ENCODE measurements at regions not wholly inside any gene's neighbourhood (a gene's known extent, or its start where the extent isn't known, plus 50 kb on each side); places are given as distances from the start of the nearest gene placed in this dataset.

GRCh38 chr10:3484306-3485056 is 300.5 kb downstream of the KLF6 start:
- peak; percentile 81 for DNase-seq (ENCODE audit: low spot score)

DNA sequence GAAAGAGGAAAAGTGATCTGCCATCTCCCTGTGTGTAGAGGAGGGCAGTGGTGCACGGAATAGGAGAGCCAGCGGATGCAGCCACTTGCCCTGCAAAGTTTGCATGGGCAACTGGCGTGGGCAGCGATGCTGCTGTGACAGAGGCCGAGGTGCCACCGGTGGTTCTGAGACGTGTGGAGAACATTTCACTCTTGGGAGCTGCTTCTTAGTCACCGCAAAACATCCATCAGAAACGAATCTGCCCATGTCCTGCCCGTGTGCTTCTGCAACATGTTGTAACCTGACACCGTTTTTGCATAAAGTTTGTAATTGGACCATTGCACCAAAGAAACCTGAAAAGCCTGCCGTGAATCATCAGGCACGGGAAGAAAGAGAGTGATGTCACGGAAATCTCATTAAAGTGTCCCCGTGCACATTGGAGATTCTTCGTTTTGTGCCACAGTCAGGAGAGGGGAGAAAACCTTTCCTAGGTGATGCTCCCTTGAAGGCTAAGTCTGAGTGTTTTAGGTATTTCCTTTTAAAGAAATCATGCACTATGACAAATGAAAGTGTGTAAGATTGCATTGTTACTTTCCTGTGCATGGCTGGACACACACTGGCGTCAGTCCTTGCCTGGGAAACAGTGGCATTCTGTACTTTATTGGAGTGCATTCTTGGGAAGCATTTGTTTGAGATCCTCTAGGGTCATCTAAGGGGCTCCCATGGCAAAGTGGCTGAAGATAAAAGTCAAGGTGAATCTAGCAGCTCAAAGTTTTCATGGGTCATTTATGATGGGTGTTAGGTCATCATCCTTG is 302.6 kb downstream of the KLF6 start:
- DNase-seq (ENCODE audit: low spot score) = peak; percentile 89

- no peak for DNase-seq (ENCODE audit: low spot score)
Observed at GRCh38 chr10:3481496-3481895, 303.5 kb downstream of the KLF6 start.

- DNase-seq (ENCODE audit: low spot score) = no peak
Observed at GRCh38 chr10:3480990-3481315, 304.1 kb downstream of the KLF6 start.

DNA sequence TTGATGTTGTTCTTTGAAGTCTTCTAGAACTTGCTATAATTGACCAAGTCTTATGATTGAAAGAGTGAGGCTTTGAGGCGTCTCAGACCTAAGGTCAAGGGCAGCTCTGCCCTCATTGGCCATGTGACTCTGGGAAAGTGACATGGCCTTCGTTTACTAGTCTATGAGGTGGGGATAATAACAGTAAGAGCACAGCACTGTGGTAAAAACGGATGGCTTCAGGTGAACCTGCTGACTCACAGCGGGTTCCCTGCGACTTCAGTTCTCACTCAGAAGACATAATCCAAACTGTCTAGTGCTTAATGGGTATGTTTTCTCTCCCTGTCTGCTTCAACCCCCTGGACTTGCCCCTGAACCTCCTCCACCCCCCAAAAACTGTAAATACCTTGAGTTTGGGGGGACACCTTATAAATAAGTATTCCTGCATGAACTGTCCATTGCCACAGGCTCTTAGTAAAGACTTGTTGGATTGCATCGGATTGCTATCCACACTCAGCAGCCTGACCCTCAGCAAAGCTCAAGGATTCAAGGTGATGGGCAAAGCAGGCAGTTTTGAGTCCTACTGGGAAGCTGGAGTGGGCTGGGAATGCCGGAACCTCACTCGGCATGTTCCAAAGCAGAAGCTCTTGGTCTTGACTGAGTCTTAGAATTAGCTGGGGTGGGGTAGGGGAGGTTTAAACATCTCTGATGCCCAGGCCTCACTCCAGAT is 304.6 kb downstream of the KLF6 start:
- DNase-seq (ENCODE audit: low spot score) = no peak

DNA sequence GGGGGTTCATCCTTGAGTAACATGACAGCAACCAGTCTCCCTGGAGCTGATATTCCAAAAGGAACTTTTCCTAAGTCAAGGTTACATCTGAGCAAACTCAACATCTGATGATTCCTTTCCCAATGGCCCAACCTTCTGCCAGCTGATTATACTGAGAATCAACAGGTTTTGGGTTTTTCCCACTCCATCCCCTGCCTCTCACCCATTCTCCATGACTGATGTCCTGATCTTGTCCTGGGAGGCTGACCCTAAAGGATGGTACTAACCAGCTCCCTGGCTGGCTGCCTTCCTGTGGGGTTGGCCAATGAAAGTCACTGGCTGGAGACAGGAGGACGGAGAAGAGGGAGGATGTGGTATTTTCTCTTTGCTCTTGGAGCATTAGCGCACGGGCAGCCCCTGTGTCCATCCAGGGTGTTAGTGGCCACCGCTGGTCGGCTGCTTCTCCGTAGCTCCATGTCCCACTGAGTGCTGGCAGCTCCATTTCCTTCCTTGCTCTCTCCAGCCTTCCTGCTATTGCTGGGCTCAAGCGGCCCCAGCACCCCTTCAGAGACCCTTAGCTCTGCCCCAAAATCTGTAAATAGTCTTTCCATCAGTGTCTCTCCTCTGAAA is 306.2 kb upstream of the PITRM1 start:
- no peak for DNase-seq (ENCODE audit: low spot score)

GRCh38 chr10:3478153-3478552 is 305.6 kb upstream of the PITRM1 start:
- DNase-seq (ENCODE audit: low spot score) = no peak

- DNase-seq (ENCODE audit: low spot score) = peak; percentile 24
Observed at GRCh38 chr10:3477683-3478082, 305.1 kb upstream of the PITRM1 start.

GRCh38 chr10:3476640-3477448 is 304.3 kb upstream of the PITRM1 start:
- DNase-seq (ENCODE audit: low spot score) = no peak

DNA sequence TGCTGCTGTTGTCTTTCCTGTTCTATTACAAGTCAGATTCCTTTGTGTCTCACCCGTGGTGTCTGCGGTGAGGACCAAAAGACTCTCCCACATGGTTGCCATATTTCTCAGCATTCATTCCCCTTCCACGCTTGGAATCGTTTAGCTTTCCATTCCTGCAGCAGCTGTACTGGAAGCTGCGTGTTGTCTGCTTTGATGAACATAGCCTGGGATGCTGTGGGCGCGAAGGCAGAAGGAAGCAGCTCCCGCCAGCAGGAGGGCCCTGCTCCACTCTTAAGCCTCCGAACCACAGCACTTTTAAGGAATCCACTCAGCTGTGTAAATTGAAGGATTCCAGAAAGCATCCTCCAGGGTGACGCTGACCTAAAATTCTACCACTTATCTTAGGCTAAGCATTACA is 303.6 kb upstream of the PITRM1 start:
- DNase-seq (ENCODE audit: low spot score) = no peak

DNA sequence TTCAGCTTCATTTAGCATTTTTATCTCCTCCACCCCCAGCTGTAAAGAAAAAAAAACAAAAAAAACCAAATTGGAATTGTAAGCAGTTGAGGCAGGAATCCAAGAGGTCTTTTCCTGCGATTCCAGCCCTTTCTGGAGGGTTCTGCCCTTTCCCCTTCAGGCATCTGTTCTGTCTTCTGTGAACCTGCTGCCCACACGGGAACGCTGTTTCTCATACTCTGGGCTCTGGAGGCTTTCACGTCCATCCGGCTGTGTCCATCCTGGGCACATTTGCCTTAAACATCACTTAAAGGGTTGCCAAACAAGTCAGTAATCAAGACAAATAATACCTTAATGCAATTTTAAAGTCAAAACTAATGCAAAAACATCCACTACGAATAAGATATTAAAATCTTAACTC is 302.8 kb upstream of the PITRM1 start:
- no peak for DNase-seq (ENCODE audit: low spot score)

- no peak for DNase-seq (ENCODE audit: low spot score)
Observed at GRCh38 chr10:3474266-3474665, 301.7 kb upstream of the PITRM1 start.

DNA sequence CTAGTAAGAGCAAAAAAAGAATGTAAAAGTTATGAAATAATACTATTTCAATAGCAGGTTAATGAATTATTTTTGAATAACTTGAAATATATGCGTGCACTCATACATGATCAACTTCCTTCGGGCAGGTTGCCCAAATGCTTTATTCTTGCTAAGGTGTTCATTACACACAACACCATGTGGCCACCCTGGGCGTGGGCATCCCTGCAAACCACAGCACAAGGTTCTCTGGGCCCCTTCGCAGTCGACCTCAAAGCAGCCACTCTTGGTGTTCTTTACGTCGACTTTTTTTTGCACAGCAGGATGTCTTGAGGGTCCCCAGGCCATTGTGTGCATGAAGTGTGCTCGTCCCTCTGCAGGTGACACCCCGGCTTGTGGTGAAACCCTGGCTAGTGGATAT is 300.7 kb upstream of the PITRM1 start:
- no peak for DNase-seq (ENCODE audit: low spot score)

DNA sequence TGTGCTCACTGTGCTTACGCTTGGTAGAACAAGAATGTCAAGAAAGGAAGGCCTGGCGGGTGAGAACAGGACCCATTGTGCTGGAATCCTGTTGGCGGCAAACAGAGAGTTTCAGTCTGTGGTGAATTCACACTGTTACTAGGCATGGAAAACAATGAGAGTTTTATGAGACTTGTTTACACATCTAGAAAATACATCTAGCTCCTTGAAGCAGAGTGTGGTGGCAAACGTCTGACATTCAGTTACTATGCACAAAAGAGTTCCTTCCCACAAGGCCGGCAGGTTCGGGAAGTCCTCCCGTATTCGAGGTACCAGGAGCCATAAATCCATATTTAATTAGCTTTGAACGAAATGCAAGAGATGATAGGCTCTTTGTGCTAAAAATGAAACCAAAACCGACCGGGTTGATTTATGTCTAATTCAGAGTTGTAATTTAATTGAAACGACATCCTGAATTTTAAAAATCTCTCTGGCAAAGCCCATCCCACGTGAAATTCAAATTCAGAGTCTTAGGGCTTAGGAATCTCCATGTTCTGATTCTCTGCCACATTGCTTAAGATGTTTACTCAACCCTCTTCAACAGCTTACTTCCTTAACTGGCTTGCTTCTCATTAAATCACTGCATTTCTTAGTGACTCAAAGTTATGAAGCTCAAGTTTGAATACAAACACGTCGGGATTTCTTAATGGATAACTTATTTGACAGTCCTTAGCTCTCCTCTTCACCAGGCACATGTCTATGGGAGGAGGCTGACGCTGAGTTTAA is 299.9 kb upstream of the PITRM1 start:
- peak; percentile 27 for DNase-seq (ENCODE audit: low spot score)

GRCh38 chr10:3471927-3472286 is 299.3 kb upstream of the PITRM1 start:
- DNase-seq (ENCODE audit: low spot score) = no peak

- DNase-seq (ENCODE audit: low spot score) = no peak
Observed at GRCh38 chr10:3471472-3471871, 298.9 kb upstream of the PITRM1 start.

DNA sequence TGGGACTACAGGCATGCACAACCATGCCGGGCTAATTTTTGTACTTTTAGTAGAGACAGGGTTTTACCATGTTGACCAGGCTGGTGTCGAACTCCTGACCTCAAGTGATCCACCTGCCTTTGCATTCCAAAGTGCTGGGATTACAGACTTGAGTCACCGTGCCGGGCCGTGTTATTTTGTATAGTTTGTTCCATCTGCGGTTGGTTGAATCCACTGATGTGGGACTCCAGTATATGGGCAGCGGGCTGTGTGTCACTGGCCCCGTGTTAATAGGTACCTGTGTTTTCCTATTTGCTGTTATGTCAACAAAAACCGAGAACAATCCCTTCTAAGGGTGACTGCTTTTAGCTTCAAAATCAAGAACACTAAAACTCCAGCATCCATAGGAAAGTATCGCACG is 297.6 kb upstream of the PITRM1 start:
- no peak for DNase-seq (ENCODE audit: low spot score)

GRCh38 chr10:3469639-3470020 is 297.0 kb upstream of the PITRM1 start:
- no peak for DNase-seq (ENCODE audit: low spot score)

- peak; percentile 88 for DNase-seq (ENCODE audit: low spot score)
Observed at GRCh38 chr10:3468919-3469638, 296.5 kb upstream of the PITRM1 start.

Measured in H4 (cell line).